IPS-NIHi7 (cell line): ENCODE measurements at regions not wholly inside any gene's neighbourhood (a gene's known extent, or its start where the extent isn't known, plus 50 kb on each side); places are given as distances from the start of the nearest gene placed in this dataset.

ENCODE experiments used
- DNase-seq: peaks from one replicate; pipeline ENCODE4 v3.0.0; 2012; ENCODE audit warnings: mixed read lengths; ENCODE audit errors: extremely low spot score

- no peak for DNase-seq
Measured at GRCh38 chr15:91670108-91670507, 183.4 kb upstream of the SLCO3A1 start.

- DNase-seq = no peak
Measured at GRCh38 chr15:91678003-91678402, 175.5 kb upstream of the SLCO3A1 start.

- DNase-seq = no peak
Measured at GRCh38 chr15:91679447-91679846, 174.1 kb upstream of the SLCO3A1 start.

- no peak for DNase-seq
Measured at GRCh38 chr15:91685436-91685835, 168.1 kb upstream of the SLCO3A1 start.

- DNase-seq = no peak
Measured at GRCh38 chr15:91688811-91689210, 164.7 kb upstream of the SLCO3A1 start.

GRCh38 chr15:91689377-91689776 lies 164.1 kb upstream of the SLCO3A1 start:
- DNase-seq = no peak

GRCh38 chr15:91692596-91692995 lies 160.9 kb upstream of the SLCO3A1 start:
- DNase-seq = no peak

GRCh38 chr15:91694131-91694830 lies 159.2 kb upstream of the SLCO3A1 start:
- DNase-seq = no peak

- no peak for DNase-seq
Measured at GRCh38 chr15:91694831-91695210, 158.7 kb upstream of the SLCO3A1 start.

GRCh38 chr15:91695799-91696198 lies 157.7 kb upstream of the SLCO3A1 start:
- no peak for DNase-seq

GRCh38 chr15:91696981-91697380 lies 156.5 kb upstream of the SLCO3A1 start:
- DNase-seq = no peak

- no peak for DNase-seq
Measured at GRCh38 chr15:91698241-91698640, 155.3 kb upstream of the SLCO3A1 start.

- no peak for DNase-seq
Measured at GRCh38 chr15:91699741-91700140, 153.8 kb upstream of the SLCO3A1 start.

GRCh38 chr15:91703274-91703673 lies 150.2 kb upstream of the SLCO3A1 start:
- no peak for DNase-seq

- no peak for DNase-seq
Measured at GRCh38 chr15:91704343-91704742, 149.2 kb upstream of the SLCO3A1 start.

GRCh38 chr15:91706322-91707032 lies 147.0 kb upstream of the SLCO3A1 start:
- DNase-seq = peak; percentile 91

GRCh38 chr15:91710080-91710698 lies 143.3 kb upstream of the SLCO3A1 start:
- DNase-seq = no peak

GRCh38 chr15:91711384-91712033 lies 142.0 kb upstream of the SLCO3A1 start:
- no peak for DNase-seq

GRCh38 chr15:91712286-91712685 lies 141.2 kb upstream of the SLCO3A1 start:
- no peak for DNase-seq

- DNase-seq = no peak
Measured at GRCh38 chr15:91716536-91716935, 137.0 kb upstream of the SLCO3A1 start.

GRCh38 chr15:91717811-91718210 lies 135.7 kb upstream of the SLCO3A1 start:
- no peak for DNase-seq

- DNase-seq = no peak
Measured at GRCh38 chr15:91723959-91724358, 129.5 kb upstream of the SLCO3A1 start.

GRCh38 chr15:91733661-91734060 lies 119.8 kb upstream of the SLCO3A1 start:
- DNase-seq = no peak
